ENCODE measurements at regions not wholly inside any gene's neighbourhood (a gene's known extent, or its start where the extent isn't known, plus 50 kb on each side); places are given as distances from the start of the nearest gene placed in this dataset.
"Not testable (repeated sequence)": the region's sequence is repeated elsewhere in the genome, so short reads cannot be mapped to it uniquely, and the experiment has no call there.

DNA sequence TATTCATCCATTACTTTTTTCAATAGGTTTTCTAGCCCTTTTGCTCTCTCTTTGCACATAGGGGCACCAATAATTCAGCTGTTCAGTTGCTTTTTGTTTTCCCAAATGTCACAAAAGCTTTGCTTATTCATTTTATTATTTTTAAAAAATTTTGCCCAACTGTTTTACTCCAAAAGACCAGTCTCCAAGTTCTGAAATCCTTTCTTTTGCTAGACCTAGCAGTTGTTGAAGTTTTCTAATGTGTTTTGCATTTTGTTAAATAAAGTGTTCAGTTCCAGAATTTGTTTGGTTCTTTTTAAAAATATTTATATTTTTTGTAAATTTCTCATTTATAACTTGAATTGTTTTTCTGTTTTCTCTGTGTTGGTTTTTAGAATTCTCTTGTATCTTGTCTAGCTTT, 1227.3 kb downstream of the ROBO2 start:
- DNase-seq, result no peak

DNA sequence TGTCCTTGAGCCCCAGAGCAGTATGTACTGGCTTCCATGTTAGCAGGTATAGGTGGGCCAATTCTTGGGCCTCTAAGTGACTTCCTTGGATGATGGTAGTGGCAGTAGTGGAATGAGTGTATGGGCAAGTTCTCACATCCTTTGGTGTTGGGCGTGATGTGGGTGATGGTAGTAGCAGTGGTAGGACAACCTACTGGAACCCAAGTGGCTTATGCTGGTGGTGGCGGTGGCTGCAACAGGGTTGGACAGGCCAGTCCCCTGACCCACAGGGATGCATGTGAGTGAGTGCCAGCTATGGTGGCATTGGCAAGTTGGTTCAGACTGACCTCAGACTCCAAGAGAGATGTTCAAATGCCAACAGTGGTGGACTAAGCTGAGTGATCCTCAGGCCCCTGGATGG, 1228.2 kb downstream of the ROBO2 start:
- no peak for DNase-seq

DNA sequence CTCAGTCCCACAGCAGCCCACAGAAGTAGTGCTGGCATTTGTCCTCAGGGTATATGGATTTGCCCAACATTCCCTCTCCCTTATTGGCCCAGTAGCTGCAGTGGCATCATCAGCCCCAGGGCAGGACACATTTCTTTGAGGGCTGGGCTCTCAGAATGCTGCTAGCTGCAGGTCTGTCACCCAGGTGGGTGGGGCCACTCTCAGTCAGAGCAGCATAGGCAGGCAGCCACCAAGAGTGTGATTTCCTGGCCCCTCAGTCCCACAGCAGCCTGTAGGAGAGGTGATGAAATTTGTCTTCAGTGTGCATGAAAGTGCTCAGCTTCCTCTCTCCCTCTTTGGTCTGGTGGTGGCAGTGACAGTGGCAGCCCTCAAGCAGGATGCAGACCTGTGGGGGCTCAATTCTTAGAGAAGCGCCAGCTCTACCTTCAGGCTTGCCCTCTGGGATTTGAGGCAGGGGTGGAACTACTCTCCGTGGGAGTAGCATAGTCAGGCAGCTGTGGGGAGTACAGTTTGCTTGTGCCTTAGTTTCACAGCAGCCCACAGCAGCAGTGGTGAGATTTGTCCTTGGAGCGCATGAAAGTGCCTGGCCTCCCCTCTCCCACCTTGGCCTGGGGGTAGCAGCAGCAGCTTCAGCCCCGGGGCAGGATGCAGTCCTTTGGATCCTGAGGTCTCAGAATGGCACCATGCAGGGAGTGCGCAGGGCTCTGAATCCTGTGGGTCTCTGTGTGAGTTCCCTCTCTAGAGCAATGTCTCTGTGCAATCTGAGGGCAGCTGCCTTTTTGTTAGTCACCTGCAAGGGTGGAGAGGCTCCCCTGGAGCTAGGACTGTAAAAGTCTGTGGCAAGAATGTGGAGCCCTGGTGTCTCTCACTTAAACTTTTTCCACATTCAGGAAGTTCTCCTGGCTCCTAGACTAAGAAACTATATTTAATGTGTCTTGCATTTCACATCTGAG, 1229.1 kb downstream of the ROBO2 start:
- DNase-seq, result no peak

DNA sequence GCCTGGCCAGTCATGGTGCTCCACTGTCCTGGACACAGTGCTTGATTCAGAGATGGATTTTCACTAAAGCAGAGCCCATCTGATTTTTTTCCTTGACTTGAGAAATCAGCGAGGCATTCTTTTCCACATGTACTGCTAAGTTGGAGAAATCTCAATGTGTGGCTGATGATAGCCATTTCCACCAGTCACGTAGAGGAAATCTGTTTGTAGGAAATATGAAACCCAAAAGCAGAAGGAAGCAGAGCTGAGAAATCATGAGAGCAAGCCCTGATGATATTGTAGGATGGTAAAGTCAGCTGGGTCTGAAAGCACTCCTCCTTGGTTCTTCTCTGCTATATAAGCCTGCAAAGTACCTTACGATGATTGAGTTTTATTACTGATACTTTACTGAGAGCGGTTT, 1233.4 kb downstream of the ROBO2 start:
- no peak for DNase-seq

DNA sequence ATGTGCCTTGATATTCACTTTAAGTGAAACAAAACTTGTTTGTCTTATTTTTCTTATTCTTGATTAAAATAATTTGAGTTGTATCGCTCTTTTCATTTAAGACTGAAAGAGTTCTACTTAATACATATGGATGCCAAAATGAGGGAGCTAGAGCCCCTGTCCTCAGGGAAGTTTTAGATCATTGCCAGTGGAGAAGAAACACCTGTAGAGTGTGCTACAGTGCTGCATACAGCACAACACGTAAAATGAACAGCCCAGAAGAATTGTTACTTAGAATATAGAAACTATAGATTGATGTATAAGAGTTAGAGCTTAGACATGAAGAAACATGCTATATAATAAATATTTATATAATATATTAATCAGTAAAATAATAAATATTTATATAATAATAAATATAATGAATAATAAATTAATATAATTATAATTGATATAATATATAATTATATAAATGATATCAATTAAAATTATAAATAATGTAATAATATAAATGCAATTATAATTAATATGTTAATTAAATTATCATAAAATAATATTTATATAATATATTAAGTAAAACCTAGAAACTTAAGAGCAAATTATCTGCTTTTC, 1234.7 kb downstream of the ROBO2 start:
- DNase-seq, result no peak

DNA sequence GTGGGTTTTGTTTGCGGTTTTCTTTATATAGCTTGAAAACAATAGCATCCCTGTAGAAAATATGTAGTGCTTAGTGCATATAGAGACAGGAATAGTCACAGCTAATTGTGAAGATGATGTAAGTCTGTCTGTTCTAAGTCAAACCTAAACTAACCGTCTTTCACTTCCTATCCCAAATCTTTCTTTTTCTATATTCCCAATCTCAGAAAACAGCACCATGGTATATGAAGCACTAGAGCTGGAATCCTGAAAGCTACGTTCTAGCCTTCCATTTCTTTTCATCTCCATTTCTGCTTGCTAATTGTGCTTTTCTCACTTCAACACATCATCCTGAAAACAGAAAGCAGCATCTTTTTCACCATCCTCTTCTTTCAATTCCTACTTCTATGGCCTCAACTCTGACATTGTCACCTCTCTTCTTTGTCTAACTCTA, 1235.5 kb downstream of the ROBO2 start:
- no peak for DNase-seq

GRCh38 chr3:78277220-78277619, 1237.3 kb downstream of the ROBO2 start:
- no peak for DNase-seq

DNA sequence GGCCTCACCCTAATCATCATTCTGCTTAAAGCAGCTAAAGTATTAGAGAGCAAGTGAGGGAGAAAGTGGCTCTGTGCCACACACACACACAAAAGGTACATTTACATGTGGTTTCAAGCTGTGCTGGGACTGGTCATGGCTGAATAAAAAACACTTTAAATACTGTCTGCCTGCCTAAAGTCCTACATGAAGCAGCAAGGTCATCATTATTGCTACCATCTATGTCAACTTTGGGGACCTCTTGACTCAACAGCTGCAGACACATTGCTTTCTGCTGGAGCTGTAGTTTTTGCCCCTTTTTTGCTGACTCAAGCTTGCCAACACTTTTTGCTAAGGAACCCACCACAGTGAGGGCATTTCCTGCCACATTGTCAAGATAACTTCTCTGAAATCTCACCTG, 1237.9 kb downstream of the ROBO2 start:
- no peak for DNase-seq

DNA sequence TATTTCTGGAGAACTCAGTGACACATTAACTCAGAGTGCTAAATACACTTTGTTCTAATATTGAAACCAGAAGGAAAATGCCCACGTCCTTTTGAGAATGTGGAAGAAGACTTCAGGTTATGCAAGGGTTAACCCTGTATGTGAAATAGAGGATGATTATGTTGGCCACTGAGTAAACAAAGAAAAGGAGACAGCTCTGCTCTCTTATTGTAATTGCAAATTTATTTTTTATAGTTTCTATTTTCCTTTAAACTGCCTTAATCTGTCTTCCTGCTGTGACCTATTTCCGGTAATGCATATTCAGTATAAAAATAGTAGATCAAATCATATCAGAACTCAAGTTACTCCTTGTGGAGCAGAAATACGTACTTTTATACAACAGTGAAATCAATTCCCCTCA, 1239.2 kb downstream of the ROBO2 start:
- DNase-seq, result no peak

DNA sequence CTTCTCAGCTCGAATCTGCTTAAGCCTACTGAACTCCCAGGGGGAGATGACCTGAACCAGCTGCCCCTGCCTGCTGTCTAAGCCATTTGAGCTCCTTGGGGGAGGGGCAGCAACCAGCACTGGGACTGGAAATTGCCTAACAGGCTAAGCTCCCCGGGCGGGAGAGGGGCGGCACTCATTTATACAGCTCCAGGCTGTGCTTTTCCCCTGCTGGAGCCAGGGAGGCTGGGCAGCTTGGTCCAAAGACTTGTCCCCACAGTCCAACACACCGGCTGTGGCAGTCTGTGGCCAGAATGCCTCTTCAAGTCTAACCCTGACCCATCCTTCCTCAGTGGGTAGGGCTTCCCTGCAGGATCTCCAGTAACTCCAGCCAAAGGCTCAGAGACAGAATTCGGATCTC, 1241.5 kb downstream of the ROBO2 start:
- no peak for DNase-seq

GRCh38 chr3:78283994-78284393, 1244.1 kb downstream of the ROBO2 start:
- no peak for DNase-seq

DNA sequence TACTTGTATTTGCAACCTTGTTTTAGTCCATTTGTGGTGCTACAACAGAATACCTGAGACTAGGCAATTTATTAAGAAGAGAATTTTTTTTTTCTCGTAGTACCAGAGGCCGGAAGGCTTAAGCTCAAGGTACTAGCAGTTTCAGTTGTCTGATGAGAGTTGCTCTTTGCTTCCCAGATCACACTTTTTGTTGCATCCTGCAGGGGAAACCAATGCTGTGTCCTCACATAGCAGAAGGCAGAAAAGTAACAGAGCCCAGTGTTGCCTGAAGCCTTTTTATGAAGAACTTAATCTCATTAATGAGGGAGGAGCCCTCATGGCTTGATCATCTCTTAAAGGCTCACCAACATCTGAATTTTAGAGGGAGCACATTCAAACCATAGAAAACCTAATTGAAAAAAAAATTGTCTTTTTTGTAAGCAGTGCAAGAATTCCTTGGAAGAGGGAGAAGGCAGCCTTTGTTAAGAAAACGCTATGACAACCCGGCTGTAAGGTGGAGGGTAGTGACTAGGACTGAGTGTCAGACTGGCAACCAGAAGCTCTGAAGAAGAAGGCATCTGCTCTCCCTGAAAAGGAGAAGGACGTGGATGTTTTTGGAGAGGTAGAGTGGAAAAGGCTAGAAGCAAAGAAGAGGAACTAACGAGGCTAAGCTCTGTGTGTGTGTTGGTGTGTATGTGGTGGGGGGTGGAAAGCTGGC, 1245.3 kb downstream of the ROBO2 start:
- no peak for DNase-seq

GRCh38 chr3:78287085-78287484, 1247.2 kb downstream of the ROBO2 start:
- no peak for DNase-seq

- no peak for DNase-seq
These were observed 1253.4 kb downstream of the ROBO2 start for GRCh38 chr3:78293284-78293683.

- DNase-seq, result no peak
These were observed 1264.2 kb downstream of the ROBO2 start for GRCh38 chr3:78304115-78304514.

GRCh38 chr3:78312851-78313250, 1273.0 kb downstream of the ROBO2 start:
- DNase-seq, result no peak

GRCh38 chr3:78313332-78313731, 1273.4 kb downstream of the ROBO2 start:
- no peak for DNase-seq

- no peak for DNase-seq
These were observed 1274.4 kb downstream of the ROBO2 start for GRCh38 chr3:78314327-78314726.

DNA sequence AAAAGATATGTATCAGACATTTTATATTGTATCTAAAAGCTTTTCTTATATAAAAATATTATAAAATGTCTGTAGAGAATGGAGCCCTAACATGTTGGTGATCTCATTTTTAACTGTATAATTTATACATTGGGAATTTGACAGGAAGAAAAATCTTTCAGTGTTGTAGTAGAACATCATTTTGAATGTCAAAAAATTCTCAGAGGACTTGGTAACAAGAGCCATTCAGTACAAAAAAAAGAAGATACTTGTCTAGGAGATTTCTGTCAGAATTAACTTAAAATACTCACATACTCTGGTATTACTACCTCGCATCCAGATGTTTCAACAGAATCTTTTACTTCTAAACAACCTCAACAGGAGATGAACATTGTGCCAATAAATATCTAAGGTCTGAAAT, 1277.9 kb downstream of the ROBO2 start:
- no peak for DNase-seq

DNA sequence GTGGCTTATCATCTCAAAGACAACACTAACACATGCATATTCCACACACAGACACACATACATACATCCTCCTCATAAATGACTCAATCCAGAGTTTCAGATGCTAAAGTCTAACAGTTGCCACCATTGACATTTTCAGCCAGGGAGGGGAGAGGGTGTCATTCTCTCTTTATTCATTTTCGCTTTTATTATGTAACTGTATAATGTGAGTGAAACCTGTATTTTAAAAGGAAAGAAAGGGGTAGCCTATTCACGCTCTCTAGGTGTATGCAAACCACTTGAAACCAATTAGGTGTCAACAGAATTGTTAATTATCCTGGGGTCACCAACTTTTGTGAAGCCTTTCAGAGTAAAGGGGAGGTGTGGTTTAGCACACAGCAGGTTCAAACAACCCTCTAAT, 1282.9 kb downstream of the ROBO2 start:
- DNase-seq, result no peak

DNA sequence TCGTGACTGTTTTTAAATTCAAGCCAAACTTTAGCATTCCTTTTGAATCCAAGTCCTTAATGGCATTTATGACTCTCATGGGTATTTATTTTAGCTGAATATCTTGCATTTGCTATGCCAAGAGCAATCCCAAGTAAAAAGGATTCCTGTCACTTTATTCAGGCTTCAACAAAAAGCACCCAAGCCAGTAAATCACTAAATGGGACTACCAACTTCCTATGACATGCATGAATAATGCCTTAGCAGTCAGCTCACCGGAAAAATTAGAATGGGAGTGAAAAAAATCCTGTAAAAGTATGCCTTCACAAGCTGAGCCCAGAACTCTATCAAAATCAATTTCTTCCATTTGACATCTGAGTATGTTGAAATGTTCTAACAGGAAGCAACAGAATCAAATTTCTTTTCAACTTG, 1297.9 kb downstream of the ROBO2 start:
- DNase-seq, result no peak

- DNase-seq, result no peak
These were observed 1298.5 kb downstream of the ROBO2 start for GRCh38 chr3:78338405-78338804.

- no peak for DNase-seq
These were observed 1303.3 kb downstream of the ROBO2 start for GRCh38 chr3:78343221-78343620.

GRCh38 chr3:78344267-78344666, 1304.4 kb downstream of the ROBO2 start:
- DNase-seq, result not testable (repeated sequence)

All from NCI-H526 treated with DMSO at 0.1 percent for 48 hours (cell line).